Activated CD8-positive, alpha-beta memory T cell treated with anti-CD3 and anti-CD28 coated beads, Interleukin-2, amount 50 U/mL, for 24 hours (primary cell): ENCODE measurements at regions not wholly inside any gene's neighbourhood (a gene's known extent, or its start where the extent isn't known, plus 50 kb on each side); places are given as distances from the start of the nearest gene placed in this dataset.

Experiments used
- DNase-seq: peaks from one replicate; pipeline ENCODE4 v3.0.0-alpha.2; 2020; ENCODE audit errors: extremely low read depth

DNA sequence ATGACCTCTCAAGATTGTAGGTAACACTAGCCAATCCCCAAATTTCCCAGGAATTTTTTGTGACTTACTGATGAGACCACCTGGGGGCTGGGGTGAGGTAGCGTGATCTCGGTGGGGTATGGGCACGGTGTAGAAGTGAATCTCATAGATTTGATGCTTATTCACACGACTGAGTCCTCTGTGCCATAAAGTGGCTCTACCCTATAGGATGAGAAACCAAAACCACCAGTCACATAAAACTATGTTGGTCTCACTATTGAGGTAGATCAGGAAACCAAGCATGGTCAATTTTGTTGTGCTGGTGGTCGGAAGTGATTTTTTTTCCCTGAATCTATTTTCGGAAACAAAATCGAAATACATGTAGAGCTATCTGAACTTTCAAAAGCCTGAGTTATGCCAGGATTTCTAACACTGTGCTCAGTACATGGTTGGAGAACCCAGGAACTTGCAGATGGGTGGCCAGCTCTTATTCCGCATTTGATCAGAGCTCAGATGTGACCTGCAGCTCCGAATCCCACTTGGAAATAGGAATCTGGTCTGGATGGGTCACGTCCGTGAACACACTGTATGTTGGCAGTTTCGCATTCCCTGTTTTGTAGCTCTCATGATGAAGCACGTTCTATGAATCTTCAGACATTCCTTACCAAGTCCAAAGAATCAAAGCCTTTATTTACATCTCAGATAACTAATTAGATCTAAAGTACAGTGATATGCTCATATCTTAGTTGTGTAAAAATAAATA is 261.5 kb downstream of the KLF6 start:
- DNase-seq: no peak

DNA sequence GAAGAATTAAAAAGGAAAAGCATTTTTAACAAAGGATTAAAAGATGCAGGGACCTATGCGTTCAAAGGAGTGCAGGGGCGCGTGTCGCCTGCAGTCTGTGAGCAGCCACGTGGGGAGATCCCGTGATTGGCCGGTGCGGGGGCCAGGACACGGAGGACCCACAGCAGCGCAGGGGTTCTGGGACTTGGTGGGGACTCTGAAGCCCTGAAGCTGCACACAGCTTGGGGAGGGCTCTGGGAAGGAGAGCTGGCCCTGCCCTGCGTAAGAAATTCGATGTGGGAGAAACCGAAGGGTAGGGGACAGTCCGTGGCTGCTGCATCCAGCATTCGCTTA is 268.1 kb downstream of the KLF6 start:
- DNase-seq: no peak

DNA sequence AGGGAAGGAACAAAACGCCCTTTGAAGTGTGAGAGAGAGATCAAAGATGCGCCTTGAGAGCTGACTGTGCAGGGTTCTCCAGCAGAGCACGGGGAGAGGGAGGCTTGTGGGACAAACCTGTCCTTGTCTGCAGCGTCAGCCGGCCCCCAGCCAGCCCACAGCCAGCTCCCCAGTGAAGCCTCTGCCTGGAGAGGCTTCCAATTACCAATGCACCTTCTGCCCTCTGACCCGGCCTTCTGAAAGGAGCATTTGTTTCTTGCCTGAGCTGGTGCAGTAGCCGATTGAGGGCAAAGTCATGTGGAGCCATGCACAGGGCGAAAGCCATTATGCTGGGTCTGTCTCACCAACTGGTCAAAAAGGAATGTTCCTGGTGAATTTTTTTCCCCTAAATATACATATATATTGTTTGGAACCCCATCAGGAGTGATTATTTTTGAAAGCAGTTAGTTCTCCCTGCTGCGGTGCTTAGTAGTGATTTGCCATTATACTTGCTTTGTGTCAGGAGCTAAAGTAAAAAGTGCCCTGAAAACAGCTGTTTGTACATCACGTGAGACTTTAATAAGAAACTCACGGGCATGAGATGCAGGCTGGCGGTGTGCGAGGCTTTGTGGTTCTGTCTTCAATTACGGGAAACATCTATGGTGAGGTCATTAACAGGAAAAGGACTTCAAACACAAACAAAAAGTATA is 268.6 kb downstream of the KLF6 start:
- DNase-seq: no peak

DNA sequence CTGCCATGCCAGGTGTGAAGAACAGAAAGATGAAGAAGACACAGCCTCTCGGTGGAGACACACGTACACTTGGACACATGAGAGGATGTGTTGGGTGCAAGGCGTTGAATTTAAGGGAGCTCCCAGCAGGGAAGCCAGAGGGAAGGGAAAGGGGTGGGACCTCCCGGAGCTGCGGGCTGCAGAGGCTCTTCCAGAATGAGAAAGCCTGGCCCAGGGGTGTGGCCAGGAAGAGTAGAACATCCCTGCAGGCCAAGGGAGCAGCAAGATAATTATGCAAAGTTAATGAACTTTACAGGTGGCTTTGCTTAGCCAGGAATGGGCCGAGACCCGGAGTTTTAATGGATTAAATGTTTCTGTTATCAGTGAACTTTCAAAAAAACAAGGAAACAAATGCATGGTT is 270.3 kb downstream of the KLF6 start:
- DNase-seq: no peak

DNA sequence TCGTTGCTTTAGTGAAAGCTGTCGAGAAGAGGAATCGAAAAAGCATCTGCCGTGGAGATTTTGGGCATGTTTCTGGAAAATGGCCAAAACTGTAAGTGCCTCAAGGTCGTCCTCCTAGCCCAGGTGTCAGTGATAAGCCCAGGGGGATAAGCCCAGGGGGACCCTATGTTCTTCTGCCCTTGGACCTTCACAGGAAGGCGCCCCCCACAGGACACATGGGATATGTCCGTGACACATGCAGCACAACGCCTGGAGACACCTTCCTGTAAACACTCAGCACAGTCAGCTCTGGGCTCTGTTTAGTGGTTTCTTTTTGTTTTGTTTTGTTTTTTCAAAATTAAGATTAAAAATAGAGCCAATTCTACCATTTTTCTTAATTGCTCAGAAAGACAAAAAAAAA is 272.7 kb downstream of the KLF6 start:
- DNase-seq: no peak

DNA sequence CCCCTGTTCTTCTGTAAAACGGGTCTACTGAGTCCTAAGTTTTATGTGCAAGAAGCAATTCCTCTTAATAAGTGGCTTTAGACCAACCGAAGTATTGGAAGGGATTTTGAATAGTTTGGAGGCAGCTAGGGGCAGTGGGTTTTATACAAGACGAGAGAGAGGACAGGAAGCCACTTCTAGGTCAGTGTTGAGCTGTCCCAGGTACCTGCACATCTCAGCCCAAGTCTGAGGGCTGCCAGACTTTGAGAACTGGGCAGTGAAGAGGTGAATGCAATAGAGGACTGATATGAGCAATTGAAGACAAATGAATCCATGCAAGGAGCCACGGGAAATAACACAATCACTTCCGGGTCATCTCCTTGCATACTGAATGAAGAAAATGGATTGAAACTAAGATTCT is 273.5 kb downstream of the KLF6 start:
- no peak for DNase-seq

DNA sequence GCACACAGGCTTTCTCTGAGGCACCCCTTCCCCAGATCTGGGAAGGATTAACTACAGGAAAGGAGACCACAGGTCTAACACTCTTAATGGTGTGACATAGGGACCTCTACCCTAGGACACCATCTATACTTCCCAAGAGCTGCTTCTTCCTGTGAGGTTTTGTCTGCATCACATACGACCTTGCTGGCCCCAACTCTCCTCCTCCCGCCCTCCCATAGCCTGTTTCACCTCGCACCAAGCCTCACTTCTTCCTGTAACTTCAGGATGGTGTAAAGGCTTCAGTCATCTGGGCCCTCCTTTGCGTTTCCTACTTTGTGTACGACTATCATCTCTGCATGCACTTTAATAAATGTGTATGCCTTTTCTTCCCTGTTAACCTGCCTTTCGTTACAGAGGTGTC is 274.3 kb downstream of the KLF6 start:
- DNase-seq: no peak

DNA sequence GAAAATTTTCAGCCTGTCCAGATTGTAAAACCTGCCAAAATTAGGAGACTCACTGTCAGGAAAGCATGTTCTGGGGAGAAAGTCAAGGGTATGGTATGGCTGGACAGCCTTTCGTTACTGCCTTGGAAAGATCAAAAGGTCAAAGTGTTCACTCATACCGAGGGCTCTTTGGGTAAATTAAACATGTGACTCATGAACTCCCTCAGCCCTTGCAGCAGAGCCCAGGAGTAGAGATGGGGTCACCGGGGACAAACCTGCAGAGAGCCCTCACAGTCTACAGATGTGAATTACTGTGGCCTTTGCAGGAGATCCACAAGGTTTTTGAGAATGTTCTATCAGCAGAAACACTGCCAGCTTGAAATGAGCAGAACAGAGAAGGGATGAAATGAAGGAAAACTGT is 275.7 kb downstream of the KLF6 start:
- DNase-seq: no peak

DNA sequence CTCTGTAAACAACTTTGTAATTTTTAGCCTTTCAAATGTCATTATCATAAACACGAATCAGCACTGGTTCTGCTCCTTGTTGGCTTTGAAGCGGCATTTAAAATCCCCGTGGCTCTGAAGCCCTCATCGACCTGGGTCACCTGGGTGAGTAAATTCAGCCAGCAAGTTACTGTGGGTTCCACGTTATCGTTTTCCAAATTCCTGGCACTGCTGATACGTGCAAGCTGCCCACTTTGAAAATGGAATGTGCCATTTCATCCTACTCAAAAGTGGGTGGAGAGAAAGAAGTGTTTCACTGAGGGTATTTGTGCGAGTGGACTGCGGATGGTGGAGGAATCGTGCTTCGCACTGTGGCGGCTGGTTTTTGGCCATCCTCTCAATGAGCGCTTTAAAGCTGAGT is 281.7 kb downstream of the KLF6 start:
- DNase-seq: no peak

DNA sequence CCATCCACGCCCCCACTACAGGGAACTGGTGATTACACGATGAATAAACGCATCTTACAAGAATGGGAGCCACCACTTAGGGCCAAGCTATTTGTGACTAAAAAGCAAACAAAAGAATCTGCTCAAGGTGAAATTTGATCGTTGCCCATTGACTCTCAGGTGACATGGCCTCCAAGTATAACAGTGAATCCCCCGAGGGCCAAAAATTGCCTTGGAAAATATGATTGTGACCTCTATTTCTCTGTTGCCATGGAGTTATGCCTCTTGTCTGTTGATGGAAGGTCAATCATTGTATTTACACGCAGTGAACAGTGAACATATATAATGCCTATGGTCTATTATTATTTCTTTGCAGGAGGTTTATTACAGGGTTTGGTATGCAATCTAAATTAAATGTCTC is 282.3 kb downstream of the KLF6 start:
- no peak for DNase-seq

DNA sequence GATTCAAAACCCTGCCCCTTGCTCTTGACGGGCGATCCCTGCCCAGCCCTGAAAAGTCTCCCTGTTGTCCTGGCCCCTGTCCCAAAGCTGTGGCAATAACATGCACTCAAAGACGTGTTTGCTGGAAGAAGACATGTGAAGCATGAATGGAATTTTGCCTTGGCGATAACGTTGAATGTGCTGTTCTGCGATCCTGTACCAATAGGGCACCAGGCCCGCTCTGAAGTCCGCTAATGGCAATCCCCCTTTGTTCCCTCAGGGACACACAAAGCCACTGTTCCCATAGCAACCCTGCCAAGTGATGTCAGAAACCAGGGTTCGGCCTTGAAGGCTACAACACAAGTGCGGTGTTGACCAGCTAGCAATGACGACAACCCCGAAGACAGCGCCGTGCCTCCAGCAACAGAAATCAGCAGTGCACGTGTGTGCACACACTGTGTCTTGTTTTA is 284.6 kb downstream of the KLF6 start:
- no peak for DNase-seq

DNA sequence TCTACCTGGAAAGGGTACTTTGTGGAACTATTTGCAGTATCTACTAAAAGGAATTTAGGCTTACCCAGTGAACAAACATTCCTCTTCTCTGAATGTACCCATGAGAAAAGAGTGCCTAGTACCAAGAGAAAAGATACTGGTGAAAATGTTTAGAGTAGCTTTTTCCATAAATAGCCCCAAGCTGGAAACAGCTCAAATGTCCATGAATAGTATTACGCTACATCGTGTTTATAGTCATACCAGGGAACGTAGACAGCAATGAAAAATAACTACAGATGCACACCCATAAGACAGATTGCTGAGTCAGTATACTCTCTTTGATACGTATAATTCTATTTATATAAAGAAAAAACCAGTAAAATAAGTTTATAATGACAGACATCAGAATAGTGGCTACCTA is 285.9 kb downstream of the KLF6 start:
- no peak for DNase-seq

DNA sequence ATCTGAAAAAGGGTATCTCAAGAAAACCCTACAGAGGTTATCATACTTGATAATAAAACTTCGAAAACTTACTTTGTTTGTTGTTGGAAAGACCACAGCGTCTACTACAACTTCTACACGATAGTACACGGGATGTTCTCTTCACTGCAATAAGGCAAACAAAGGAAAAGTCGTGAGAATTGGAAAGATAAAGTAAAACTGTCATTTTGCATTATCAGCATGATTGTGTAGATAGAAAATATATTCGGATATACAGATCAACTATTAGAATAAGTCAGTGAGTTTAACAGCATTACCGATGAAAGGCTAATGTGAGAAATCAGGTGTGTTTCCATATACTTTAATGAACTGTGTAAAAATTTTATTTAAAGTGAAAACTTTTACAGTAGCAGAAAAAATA is 287.4 kb downstream of the KLF6 start:
- no peak for DNase-seq

DNA sequence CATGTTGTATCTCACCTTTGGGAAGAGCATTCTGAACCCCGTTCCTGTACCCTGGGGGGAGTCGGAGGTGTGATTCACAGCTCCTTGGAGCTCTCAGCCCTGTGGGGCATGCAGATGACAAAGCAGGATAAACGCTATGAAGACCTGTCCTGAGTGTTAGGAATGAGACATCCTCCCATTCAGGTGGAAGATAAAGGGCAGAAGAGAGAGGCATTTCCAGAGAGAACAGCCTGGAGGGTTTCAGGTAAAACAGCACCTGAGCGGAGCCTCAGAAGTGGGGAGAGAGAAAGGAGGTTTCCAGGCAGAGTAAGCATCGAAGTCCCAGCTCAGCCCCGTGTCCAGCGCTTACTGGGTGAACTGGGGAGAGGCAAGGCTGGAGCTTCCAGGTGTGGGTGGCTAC is 288.9 kb downstream of the KLF6 start:
- DNase-seq: no peak

DNA sequence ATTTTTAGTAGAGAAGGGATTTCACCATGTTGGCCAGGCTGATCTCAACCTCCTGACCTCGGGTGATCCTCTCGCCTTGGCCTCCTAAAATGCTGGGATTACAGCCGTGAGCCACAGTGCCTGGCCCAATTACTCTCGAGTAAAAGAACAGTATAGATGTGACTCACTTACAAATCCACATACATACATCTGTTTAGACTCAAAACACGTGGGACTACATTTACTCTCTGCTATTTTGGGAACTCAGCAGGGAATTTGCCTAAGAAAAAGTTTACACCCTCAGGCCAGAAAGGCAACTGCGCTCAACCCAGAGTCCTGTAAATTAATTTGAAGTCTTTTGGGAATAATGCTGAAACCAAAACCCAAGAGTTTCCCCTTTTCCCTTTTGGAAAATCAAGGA is 289.7 kb downstream of the KLF6 start:
- DNase-seq: no peak

DNA sequence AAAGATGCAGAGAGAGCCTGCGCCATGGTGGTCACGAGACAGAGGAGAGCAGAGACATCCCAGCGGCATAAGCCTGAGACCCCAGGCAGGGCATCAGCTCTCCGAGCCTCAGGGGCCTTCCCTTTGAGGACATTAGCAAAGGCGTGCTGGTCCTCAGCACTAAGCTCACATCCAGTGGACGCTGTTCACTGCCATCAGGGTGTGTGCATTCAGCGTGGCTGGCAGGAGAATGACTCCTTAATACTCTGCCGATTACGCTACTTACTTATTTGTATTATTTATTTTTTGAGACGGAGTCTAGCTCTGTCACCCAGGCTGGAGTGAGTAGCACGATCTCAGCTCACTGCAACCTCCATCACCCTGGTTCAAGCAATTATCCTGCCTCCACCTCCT is 290.2 kb downstream of the KLF6 start:
- no peak for DNase-seq

DNA sequence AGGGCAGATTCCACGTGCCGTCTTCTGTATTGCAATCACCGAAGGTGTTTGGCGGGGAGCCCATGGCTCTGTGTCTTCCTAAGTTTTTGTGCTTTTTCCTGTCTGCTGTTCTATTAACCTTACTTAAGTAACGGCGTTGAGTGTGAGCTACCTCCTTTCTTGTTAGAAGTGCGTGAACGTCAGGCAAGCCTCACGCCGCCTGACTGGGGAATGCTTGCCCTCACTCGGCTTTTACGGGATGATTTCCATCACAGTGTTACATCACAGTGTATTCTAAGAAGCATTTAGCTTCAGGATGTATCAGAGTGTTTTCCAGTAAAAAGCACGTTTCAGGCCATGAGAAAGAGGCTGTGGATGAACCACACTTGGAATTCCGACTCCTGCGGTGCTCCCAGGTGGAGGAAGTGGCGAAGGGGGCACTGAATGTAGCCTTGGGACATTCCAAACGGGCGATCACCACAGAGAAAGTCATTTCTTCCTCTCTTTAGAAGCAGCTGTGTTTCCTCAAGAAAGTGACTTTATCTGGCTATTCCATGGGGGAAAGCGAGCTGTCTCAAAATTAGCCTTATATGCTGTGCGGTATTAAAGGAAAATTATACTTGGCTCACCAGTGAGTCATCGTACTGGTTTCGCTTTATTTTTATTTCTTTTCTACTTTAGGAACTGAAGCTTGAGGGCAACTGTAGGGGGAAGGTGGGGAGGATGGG is 290.7 kb downstream of the KLF6 start:
- DNase-seq: no peak

DNA sequence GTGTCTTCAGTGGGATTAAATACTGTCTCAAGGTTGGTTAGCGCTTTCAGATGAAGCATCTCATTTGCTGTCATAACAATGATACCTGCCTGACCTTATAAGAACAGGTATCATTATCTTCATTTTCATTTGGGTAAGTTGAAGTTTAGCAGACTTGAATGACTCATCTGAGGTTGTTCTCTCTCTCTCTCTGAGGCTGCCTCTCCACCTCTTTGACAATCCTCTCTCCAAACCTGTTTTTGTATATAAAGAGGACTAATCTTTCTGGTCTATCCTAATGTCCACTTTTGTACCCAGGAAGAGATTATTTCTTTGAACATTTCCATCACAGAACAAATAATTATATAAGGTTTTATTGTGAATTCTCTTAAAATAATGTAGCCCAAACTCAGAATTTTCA is 291.4 kb downstream of the KLF6 start:
- DNase-seq: no peak

DNA sequence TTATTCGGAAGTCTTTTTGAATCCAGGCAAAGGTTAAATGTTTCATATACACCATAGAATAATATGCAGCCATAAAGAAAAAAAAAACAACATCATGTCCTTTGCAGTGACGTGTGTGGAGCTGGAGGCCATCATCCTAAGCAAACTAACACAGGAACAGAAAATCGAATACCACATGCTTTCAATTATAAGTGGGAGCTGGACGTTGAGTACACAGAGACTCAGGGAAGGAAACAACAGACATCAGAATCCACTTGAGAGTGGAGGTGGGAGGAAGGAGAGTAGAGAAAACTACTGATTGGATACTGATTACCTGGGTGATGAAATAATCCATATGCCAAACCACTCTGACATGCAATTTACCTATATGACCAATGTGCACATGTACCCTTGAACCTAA is 293.4 kb downstream of the KLF6 start:
- DNase-seq: no peak

DNA sequence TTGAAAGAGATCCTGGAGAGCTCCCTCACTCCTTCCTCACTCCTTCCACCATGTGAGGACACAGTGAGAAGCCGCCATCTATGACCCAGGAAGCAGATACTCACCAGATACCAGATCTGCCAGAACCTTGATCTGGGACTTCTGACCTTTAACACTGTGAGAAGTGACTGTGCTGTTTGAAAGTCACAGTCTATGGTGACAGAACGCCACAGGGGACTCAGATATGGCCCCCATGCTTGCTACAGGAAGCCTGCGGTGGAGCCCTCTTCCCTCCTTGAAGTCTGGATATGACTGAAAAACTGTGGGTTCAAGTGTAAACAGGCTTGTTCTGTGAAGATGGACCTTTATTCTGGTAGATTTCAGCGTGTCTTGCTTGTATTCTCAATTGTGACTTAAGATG is 297.8 kb downstream of the KLF6 start:
- no peak for DNase-seq

DNA sequence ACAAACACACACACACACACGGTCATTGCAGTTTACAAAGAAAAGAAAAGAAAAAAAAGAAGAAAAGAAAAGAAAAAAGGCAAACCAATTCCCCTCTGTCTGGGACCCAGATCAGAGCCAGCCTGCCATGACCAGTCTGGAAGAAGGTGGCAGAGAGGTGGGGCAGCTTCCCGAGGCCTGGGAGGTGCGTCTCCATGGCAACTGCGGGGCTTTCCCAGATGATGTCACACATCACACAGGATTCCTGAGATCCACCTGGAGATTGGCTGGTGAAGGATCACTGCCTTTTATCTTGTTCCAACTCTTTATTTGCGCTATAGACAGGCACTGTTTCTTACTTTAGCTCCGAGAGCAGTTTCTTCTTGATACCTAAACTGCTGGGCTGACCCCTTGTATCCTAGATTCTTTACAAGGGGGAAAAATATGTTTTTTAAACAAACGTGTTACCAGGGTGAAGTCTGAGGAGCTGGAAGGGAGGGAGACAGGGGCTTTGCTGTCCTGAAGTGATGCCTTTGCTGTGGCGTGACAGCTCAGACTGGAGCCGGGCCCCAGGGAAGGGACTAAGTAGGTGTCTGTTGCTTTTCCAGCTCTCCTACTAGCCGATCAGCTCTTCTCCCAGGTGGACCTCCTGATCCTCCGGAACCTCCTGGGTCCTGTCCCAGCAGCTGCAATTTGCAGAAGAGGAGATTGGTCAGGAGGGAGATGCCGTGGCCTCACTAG is 298.5 kb downstream of the KLF6 start:
- no peak for DNase-seq

DNA sequence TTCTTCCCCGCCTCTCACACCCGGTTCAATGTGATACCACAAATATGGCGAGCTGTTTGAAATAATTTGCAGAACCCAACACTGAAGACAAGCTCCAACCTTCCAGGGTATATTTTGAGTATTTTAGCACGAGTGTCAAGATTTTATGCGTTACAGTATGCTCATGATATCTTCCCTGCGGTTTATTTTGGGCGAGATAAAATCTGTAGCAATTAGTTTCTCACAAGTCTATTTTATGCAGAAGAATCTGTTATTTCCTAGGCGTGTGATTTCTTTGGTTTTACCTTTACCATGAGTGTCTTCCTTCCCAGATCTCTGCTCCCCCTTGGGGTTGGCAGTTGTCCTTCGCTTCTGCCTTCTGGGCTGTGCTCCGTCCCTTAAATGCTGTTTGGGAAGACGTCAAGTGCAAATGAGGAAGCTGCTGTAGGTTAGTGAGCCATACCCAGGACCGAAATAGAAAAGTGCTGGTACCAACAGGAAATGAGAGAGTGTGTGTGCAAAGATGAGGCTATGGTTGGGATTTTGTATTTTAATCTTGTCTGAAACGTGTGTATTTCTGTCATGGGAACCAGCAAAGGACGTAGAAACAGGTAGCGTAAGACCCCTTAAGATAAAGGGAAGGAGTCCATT is 299.8 kb downstream of the KLF6 start:
- no peak for DNase-seq
